GM19452 (cell line): ENCODE measurements at regions not wholly inside any gene's neighbourhood (a gene's known extent, or its start where the extent isn't known, plus 50 kb on each side); places are given as distances from the start of the nearest gene placed in this dataset.
"Not testable (repeated sequence)": the region's sequence is repeated elsewhere in the genome, so short reads cannot be mapped to it uniquely, and the experiment has no call there.

Experiments used
- ATAC-seq: cut with Tn5 transposase; IDR thresholded peaks from one replicate; pipeline ENCODE4 v1.9.1; 2021; ENCODE audit not compliant: unreplicated experiment

DNA sequence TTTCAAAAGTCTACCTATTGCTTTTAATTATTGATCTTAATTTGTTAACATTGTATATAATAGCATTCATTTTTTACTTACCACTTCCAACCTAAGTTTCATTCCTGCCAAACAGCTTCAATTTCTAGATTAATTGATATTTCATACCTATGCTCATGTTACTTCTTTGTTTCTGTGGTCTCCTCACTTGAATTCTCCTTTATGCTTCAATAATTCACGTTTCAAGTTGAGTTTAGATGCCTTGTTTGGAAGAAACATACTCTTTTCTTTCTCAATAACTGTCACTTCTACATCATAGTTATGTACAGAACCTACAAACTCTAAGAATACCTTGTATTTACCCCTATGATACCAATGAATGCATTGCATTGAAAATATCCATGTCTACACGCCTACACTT is 862.2 kb upstream of the LRATD1 start:
- ATAC-seq: no peak

DNA sequence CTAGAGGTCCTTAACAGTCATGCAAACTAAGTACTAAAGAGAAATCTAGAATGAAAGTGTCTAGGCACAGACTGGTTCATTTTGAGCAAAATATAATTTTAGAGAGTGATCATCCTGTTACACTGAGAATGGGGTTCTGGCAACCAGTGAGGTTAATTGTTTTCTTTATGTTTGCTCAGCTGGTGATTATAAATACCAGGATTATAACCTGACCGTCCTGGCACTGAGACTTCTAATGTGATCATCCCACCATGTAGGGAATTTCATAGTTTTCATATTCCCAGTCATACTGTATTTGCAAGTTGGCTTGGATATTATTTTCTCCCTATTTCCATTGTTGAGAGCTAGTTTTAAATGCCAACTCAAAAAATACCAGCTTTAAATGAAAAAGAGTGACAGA is 852.5 kb upstream of the LRATD1 start:
- no peak for ATAC-seq

DNA sequence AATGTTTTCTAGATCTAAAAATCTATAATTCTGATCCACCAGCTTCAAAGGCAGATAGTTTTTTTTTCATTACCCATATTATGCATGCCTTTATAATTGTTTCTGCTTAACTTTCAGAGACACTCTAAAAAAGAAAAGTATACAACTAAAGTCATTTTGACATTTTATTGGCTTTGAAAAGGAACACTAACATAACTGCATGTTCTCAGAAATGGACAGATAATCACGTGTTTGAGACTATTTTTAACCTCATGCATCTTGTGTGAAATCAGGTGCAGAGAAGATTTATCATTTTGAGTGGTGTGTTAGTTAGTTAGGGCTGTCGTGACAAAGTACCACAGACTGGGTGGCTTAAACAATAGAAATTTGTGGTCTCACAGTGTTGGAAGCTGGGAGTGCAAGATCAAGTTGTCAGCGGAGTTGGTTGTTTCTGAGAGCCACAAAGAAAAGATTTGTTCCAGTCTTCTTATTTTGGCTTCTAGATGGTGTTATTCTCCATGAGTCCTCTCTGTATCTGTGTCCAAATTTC is 841.4 kb upstream of the LRATD1 start:
- no peak for ATAC-seq

DNA sequence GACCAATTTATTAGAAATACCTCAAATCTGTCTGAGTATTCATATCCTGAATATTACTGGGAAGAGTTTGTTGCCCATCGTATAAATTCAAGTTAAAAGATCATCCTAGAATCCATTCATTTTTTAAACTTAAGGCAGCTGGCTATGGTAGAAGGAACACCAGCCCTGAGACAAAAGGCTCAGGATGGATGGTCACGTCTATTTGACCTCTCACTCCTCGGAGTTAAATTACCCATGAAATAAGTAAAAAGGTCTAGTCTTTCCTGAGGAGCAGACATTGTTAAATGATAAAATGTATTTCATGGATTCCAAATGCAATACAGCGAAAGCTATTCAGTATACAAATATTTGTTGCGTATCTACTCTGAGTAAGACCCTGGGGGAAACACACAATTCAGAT is 826.0 kb upstream of the LRATD1 start:
- no peak for ATAC-seq

DNA sequence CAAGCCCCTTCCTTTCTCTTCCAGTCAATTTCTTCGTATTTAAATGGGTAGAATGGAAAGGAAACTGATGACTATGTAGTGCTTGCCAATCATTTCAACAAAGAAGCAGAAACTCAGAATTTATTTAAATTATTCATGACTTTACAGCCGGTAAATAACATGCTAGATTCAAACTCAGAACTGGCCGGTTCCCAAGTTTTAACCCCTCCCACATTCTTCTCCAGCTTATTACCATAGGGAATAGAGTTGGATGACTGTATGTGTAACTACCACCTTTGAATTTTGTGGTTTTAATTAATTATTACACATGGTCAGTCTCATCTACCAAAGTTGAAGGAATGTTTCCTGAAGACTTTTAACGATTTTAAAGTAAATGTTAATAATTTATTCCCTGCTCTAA is 819.3 kb upstream of the LRATD1 start:
- no peak for ATAC-seq

DNA sequence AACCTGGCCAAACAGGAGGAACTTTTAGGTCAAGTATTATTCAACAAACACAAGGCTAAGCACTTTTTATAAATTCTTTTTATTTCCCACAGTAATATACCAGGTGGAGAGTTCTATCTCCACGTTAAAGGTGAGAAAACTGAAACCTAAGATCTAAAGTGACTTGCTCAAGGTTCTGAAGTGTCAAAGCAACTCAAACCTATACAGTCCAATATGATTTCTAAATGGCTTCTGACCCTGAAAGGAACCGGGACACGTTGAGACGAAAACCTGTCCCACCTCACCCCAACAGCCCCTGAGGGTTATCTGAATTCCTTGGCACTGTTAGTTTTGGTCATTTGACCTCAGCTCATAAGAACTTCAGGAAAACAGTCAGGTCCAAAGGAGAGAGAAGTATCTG is 814.5 kb upstream of the LRATD1 start:
- ATAC-seq: no peak

DNA sequence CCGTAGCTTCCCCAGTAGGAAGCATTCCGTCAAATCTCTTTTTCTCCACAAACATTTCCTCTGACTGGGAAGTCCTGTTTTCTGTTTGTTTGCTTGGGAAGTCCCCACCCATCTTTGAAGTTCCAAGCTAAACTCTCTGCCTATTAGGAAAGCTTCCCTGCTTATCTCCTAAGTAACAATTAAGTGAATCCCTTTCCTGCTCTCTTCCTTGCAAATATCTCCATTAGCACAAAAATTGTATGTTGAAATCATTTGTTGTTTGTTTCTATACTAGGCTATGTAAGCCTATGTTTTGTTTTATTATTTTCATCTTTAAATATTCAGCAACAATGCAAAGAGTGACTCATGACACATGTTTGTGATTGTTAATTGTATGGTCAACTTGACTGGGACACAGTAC is 812.6 kb upstream of the LRATD1 start:
- no peak for ATAC-seq

DNA sequence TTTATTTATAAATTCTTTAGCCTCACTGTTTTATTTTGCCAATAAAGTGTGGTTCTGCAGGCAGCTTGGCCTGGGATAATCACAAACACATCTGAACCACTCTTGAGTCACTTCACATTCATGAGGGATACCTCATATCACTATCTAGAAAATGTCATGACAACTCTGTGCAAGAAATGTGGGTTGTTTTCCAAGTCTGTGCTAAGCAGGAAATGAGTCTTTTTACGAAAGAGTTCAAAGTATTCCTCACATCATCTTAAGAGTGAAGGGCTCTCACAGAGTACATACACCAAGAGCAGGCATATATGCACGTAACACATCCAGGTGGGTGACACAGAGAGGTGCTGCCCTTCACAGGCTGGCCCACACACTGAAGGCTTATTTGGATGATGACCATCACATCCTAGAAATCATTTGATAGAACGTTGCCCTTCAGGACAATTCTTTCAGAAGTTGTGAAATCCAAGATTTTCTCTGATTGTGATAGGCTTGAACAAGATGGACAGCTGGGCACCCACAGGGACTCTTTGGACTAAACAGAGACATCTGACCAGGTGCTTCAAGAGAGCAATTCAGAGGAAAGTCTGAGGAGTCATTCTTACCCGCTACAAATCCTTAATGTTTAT is 811.1 kb upstream of the LRATD1 start:
- no peak for ATAC-seq

DNA sequence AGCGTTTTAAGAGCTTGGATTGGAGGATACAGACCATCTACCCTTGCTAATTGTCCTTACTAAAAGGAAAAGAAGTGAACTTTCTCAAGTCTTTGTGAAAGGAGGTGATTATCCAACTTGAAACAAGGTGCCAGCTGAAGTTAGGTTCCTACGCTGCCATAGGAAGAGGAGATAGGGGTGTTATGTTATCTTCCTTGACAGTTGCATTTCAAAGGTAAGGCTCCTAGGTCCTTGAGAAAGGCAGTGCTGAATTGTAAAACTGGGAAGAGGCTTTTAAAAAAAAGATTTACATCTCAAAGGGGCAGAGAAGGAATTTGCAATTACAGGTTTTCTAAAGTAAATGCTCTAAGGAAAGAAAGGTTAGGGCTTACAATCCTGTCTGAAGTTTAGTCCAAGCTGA is 810.2 kb upstream of the LRATD1 start:
- ATAC-seq: no peak

DNA sequence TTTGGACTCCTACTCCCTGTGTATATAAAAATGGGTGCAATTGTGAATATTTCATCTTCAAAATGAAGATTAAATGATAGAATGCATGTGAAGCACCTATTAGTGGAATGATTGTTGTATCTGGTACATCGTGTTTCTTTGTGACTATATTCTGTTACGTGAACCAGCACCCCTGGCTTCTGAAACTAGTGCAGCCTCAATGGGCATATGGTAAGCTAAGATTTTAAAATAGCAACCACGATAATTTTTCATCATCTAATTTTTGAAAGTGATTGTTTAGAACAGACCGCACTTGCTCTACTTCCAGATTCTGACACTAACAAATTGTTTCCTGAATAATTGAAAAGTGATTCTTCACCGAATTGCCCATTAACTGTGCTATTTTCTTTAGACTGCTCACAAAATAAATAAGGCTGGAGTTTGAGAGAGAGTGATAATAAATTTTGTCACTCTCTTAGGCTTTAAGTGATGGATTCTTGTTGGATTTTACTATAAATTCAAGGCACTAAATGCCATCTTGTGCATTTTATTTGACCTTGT is 806.1 kb upstream of the LRATD1 start:
- no peak for ATAC-seq

DNA sequence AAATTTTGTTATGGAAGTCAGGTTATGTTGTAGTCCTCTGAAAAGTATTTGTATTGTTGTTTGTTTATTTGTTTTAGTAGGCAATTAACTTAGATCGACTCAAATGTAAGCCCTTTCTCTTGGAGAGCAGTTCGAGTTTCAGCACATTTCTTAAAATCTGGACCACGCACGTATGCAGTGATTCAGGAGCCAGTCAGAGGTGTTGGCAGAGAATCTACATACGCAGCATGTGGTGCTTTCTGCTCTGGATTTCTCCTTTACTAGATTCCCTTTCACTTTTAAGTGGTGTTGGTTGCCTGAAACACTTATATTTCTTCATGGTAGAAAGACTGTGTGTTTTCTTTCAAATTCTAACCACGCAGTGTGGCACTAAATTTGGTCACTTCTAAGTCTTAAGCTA is 773.9 kb upstream of the LRATD1 start:
- ATAC-seq: no peak

DNA sequence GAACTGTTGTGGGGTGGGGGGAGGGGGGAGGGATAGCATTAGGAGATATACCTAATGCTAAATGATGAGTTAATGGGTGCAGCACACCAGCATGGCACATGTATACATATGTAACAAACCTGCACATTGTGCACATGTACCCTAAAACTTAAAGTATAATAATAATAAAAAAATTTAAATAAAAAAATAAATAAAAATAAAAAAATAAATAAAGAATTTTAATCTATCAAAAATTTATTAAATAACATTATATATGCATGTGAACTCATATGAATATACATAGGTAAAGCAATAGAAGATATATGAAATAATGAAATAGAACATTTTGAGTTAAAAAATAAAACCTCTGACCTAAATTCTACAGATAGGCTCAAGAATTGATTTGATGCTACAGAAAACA is 764.2 kb upstream of the LRATD1 start:
- ATAC-seq: not testable (repeated sequence)

DNA sequence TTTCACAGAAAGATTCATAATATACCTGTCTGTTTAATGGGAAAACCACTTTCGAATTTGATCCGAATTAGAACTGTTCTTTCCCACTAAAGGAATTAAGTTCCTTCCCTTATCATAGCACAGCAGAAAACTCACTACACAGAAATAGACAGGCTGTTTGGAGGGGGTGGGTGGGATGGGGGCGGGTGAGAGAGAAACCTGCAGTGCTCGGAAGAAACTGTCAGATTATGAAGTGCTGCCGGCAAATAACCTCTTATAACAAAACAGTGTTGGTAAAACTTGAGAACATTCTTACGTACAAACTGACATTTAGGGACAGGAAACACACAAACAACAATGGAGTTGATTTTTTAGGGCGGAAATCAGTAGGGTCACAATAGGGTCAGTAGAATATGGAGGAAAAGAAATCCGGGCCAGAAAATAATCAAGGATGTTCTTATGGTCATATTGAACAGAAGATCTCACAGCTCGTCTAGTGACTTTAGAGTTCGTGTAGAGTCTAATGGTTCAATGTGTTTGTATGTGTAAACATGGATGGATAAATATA is 756.0 kb upstream of the LRATD1 start:
- no peak for ATAC-seq

DNA sequence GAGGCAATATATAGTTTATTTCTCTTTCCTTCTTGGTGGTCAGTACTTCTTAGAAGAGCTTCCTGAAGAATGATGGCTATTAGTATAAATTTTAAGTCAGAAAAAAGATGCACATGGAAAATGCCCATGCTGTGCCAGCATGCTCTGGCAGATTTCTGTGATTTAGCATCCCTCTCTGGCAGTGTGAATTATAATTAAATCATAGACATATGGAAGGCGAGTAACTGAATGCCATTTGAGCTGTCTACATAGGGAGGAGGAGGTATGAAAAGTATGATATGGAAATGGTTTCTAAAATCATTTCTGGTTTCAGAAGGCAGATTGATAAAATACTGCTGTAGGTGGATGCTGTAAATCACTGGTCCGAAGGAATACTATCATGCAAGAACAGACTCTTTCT is 754.9 kb upstream of the LRATD1 start:
- no peak for ATAC-seq

DNA sequence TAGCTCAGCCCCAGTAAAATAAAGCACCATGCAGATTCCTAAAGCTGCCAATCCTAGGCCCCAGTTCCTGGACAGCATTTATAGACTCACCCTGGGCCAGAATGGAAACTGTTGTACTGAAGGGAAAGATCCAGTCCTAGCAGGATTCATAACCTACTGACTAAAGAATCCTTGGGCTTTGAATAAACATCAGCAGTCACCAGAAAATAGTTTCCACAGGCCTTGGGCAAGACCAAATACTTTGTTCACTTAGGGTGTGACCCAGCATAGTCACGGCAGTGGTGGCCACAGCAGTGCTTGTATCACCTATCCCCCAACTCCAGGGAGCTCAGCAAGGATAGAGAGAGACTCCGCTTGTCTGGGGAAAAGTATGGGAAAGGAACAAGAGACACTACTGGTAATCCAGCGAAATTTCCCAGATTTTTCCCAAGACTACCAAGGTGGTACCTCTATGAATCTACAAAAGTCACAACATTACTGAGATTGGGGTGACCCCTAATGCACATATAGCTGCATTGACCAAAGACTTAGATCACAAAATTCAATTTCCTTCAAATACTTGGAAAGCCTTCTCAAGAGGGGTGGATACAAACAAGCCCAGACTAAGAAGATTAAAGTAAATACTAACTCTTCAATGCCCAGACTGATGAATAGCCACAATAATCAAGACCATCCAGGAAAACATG is 748.1 kb upstream of the LRATD1 start:
- ATAC-seq: no peak

DNA sequence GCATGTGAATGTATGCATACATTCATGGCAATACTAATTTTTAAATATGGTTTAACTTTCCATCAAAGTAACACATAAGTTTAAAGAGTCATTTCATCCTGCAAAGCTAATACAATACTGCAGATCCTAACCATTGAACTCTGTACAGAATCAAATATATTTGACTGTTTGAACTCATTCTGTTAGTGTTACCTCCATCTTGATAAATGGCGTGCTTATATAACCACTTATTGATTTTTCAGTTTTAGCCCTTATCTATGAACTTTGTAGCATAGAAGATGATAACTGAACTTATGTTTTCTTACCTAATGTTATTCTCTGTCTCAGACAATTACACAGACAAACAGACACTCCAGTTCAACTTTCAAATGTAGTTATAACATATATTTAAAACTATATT is 731.0 kb upstream of the LRATD1 start:
- no peak for ATAC-seq

DNA sequence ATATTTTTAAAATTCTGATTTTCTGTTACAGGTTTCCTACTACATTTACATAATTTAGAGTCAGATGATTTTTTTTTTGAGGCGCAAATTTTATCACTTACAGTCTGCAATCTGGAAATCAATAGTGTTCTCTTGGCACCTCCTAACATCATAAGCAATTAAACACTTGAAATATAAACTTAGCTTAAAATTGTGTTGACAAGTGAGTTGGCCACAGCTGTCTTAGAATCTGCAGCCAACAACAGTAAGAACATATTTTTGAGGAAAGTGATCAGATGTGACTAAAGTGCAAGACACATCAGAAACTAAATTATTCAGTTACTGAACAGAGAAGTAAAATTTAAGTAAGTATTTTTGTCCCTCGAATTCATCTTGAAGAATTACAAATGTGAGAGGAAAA is 726.7 kb upstream of the LRATD1 start:
- ATAC-seq: no peak

DNA sequence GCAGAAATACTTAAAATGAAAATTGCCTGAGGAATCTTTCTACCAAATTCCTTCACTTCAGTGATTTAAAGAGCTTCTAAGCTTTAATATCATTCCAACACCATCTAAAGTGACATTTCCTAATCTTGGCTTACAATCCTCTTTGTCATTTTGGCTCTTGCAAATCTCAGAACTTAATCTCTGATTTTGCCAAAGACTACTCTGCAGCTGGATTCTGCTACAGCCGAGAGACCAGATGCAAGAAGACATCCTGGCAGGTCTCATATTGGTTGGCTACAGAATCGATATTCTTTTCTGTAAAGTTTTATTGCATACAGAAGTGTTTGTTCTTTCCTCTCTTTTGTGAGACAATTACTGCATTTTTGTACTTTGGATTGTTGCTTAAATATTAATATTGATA is 716.5 kb upstream of the LRATD1 start:
- ATAC-seq: no peak

DNA sequence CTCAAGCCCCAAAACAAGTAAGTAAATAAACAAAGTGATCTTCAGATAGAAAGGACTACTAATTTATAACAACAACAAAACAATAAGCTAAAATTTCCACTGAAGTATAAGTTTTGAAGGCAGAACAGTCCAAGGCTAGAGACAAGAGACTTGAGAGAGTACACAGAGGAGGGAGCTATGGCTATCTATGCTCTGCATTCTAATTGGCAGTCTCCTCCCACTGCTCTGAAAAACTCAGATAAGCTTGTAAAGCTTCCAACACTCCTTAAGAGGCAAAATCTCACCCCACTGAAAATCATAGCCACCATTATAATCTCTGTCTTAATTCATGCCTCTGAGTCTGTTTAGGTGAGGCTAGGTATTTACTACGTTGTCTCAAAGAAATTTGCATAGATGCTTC is 714.6 kb upstream of the LRATD1 start:
- ATAC-seq: no peak

DNA sequence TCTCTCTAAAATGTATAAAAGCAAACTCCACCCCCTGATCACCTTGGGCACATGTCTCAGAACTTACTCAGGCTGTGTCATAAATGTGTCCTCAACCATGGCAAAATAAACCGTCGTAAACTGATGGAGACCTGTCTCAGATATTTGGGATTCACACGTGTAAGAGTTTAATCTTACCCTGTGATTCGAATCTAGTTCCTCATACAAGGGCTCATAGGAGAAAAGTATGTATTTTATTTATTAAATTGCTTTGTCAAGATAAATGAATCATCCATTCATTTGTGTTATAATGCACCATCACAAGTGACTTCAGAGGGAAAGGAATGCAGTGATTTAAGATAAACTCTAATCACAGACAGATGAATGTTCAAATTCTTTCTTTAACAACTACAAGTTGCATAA is 712.5 kb upstream of the LRATD1 start:
- ATAC-seq: no peak

DNA sequence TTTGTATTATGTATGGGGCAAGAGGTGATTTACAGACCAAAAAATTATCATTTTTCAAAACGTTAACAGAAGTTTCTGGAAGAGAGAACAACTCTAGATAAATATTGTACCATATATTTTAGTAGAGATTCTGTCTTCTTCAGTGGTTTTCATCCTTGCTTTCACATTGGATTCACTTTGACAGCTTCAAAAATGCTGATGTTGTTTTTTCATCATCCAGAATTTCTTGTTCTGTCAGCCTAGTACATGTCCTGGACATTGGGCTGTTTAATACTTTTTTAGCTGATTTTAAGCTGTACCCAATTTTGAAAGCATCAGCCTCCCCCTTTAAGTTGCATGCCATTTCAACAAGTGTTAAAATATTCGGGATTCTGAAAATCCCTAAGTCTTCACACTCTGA is 711.3 kb upstream of the LRATD1 start:
- ATAC-seq: no peak

DNA sequence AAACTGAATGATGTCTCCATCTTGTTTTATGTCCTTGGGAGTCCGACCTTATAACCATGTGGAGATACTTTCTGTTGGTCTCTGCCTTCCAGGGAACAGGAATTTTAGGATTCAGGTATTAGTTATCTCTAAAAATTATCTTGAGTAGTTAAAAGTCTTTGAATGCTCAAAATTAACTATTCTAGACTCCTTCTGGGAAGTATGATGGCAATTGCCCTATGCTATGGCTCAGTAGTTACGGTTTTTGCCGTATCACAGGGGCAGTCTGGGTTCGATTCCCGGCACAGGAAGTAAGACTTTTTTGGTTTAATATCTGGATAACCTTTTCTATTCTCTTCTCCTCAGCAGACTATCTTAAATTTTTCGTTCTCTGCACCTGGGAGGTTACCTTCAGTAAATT is 708.7 kb upstream of the LRATD1 start:
- no peak for ATAC-seq
